K562 (cell line): ENCODE measurements at regions not wholly inside any gene's neighbourhood (a gene's known extent, or its start where the extent isn't known, plus 50 kb on each side); places are given as distances from the start of the nearest gene placed in this dataset.

Experiments used
- BCL6 ChIP-seq: fragments of 250-450 bp; sonication (Bioruptor Pico); IDR thresholded peaks from 2 replicates; pipeline ENCODE4 v1.4.0; 2020
- HNRNPL ChIP-seq: fragments of 200-400 bp; formaldehyde crosslinking; IDR thresholded peaks from 2 replicates; pipeline ENCODE4 v1.6.1; 2017; ENCODE audit warnings: low read depth, mild to moderate bottlenecking, low read length
- HOMEZ ChIP-seq: fragments of 250-450 bp; sonication (Bioruptor Pico); IDR thresholded peaks from 2 replicates; pipeline ENCODE4 v1.4.0; 2020; ENCODE audit warnings: mild to moderate bottlenecking, moderate library complexity
- JUND ChIP-seq, 2 experiments: IDR thresholded peaks; 2 replicates in 1 of 2; 3 replicates in 1 of 2; pipeline ENCODE4 v1.6.1; 2011; ENCODE audit warnings: borderline replicate concordance in 2 of 2, low read depth in 2 of 2, low read length in 2 of 2, improper control_type of control experiment in 1 of 2, missing biosample characterization in 1 of 2, missing genetic modification characterization in 1 of 2, missing genetic modification reagents in 1 of 2
- KDM2B ChIP-seq: fragments of 250-450 bp; sonication (Bioruptor Pico); IDR thresholded peaks from 2 replicates; pipeline ENCODE4 v1.8.0; 2021; ENCODE audit warnings: mild to moderate bottlenecking, moderate library complexity
- NELFE ChIP-seq: IDR thresholded peaks from 2 replicates; pipeline ENCODE4 v1.6.1; 2011; ENCODE audit warnings: mild to moderate bottlenecking; ENCODE audit not compliant: insufficient read depth, insufficient read length
- PCBP2 ChIP-seq: fragments of 200-400 bp; formaldehyde crosslinking; IDR thresholded peaks from 2 replicates; pipeline ENCODE4 v1.6.1; 2018; ENCODE audit warnings: low read length, low read depth, mild to moderate bottlenecking, moderate library complexity; ENCODE audit not compliant: poor library complexity, severe bottlenecking
- SMAD4 ChIP-seq: fragments of 250-450 bp; sonication (Bioruptor Pico); conservative IDR thresholded peaks from 2 replicates; pipeline ENCODE4 v1.8.0; 2021; ENCODE audit warnings: inconsistent platforms, mild to moderate bottlenecking, moderate library complexity
- SRSF3 ChIP-seq: fragments of 200-400 bp; formaldehyde crosslinking; IDR thresholded peaks from 2 replicates; pipeline ENCODE4 v1.6.1; 2016; ENCODE audit warnings: mild to moderate bottlenecking, low read length, moderate library complexity; ENCODE audit not compliant: insufficient read depth
- ZBTB9 ChIP-seq: fragments of 450-650 bp; formaldehyde crosslinking; IDR thresholded peaks from 2 replicates; pipeline ENCODE4 v1.4.0; 2020; ENCODE audit warnings: mild to moderate bottlenecking, moderate library complexity

GRCh38 chr6:23608931-23609435 is 517.0 kb upstream of the NRSN1 start (continued):
- TF ChIP-seq HNRNPL (no peak), SRSF3 (no peak), PCBP2 (no peak), HOMEZ (CRISPR knock-in tag) (no peak), NELFE (no peak), BCL6 (CRISPR knock-in tag) (no peak), KDM2B (CRISPR knock-in tag) (no peak), JUND (IDR thresholded peaks at IDR 0.05; ENCODE audit: borderline replicate concordance, low read depth, low read length) (no peak), JUND (tag; IDR thresholded peaks at IDR 0.05; ENCODE audit: borderline replicate concordance, low read depth, low read length) (no peak), SMAD4 (CRISPR knock-in tag) (no peak), ZBTB9 (CRISPR knock-in tag) (no peak)
